ENCODE measurements at regions not wholly inside any gene's neighbourhood (a gene's known extent, or its start where the extent isn't known, plus 50 kb on each side); places are given as distances from the start of the nearest gene placed in this dataset.

GRCh38 chr11:24068197-24068596, 428.7 kb upstream of the LUZP2 start:
- no peak for DNase-seq (ENCODE audit: low spot score)

GRCh38 chr11:24070435-24070834, 426.4 kb upstream of the LUZP2 start:
- Histone ChIP-seq H3K27ac (no peak overlapping the region), H3K4me3 (no peak overlapping the region)
- TF ChIP-seq CTCF (IDR thresholded peaks at IDR 0.05), result no peak
- DNase-seq (ENCODE audit: low spot score), result no peak

More at GRCh38 chr11:24068197-24068596, 428.7 kb upstream of the LUZP2 start:
- H3K27ac ChIP-seq, result no peak overlapping the region
- no peak overlapping the region for H3K4me3 ChIP-seq
- no peak for TF ChIP-seq CTCF (IDR thresholded peaks at IDR 0.05)

- Histone ChIP-seq H3K4me3 (no peak overlapping the region), H3K27ac (no peak overlapping the region)
- no peak for DNase-seq (ENCODE audit: low spot score)
- no peak for TF ChIP-seq CTCF (IDR thresholded peaks at IDR 0.05)
Observed at GRCh38 chr11:24078018-24078417, 418.8 kb upstream of the LUZP2 start.

- Histone ChIP-seq H3K4me3 (no peak overlapping the region), H3K27ac (no peak overlapping the region)
- TF ChIP-seq CTCF (IDR thresholded peaks at IDR 0.05), result no peak
- DNase-seq (ENCODE audit: low spot score), result no peak
Observed at GRCh38 chr11:24082241-24082640, 414.6 kb upstream of the LUZP2 start.

GRCh38 chr11:24082860-24083259, 414.0 kb upstream of the LUZP2 start:
- no peak for TF ChIP-seq CTCF (IDR thresholded peaks at IDR 0.05)
- DNase-seq (ENCODE audit: low spot score), result no peak
- Histone ChIP-seq H3K4me3 (no peak overlapping the region), H3K27ac (no peak overlapping the region)

- Histone ChIP-seq H3K27ac (no peak overlapping the region), H3K4me3 (no peak overlapping the region)
- DNase-seq (ENCODE audit: low spot score), result no peak
- no peak for TF ChIP-seq CTCF (IDR thresholded peaks at IDR 0.05)
Observed at GRCh38 chr11:24084956-24085355, 411.9 kb upstream of the LUZP2 start.

- H3K4me3 ChIP-seq, result no peak overlapping the region
- no peak for TF ChIP-seq CTCF (IDR thresholded peaks at IDR 0.05)
- no peak overlapping the region for H3K27ac ChIP-seq
- DNase-seq (ENCODE audit: low spot score), result no peak
Observed at GRCh38 chr11:24086921-24087320, 409.9 kb upstream of the LUZP2 start.

All from coronary artery (tissue), 2 donors.